Osteoblast (primary cell): ENCODE measurements at regions not wholly inside any gene's neighbourhood (a gene's known extent, or its start where the extent isn't known, plus 50 kb on each side); places are given as distances from the start of the nearest gene placed in this dataset.
A peak's percentile ranks its signal among the peaks of the same experiment; 100 is the strongest.

ENCODE experiments used
- DNase-seq: peaks from one replicate; pipeline ENCODE4 v3.0.0; 2011; ENCODE audit warnings: low spot score, mixed read lengths; ENCODE audit not compliant: insufficient read length; ENCODE audit errors: missing footprints
- H2AFZ ChIP-seq: 2 replicates; pipeline ENCODE4 v1.6.0; 2011; ENCODE audit warnings: mild to moderate bottlenecking, low read length
- H3K27ac ChIP-seq: 2 replicates; pipeline ENCODE4 v1.5.1; 2011; ENCODE audit warnings: mild to moderate bottlenecking, low read depth, low read length, moderate library complexity
- H3K27me3 ChIP-seq: 2 replicates; pipeline ENCODE4 v1.6.0; 2012; ENCODE audit warnings: mild to moderate bottlenecking, control low read depth, inconsistent platforms, low read length, moderate library complexity; ENCODE audit not compliant: insufficient read depth
- H3K36me3 ChIP-seq: 2 replicates; pipeline ENCODE4 v1.5.1; 2011; ENCODE audit warnings: mild to moderate bottlenecking, low read length, control low read depth, moderate library complexity; ENCODE audit not compliant: insufficient read depth
- H3K4me1 ChIP-seq: 2 replicates; pipeline ENCODE4 v1.5.1; 2011; ENCODE audit warnings: mild to moderate bottlenecking, low read length, control low read depth, moderate library complexity; ENCODE audit not compliant: insufficient read depth
- H3K4me2 ChIP-seq: 2 replicates; pipeline ENCODE4 v1.6.0; 2011; ENCODE audit warnings: mild to moderate bottlenecking, low read length; ENCODE audit not compliant: insufficient read depth
- H3K4me3 ChIP-seq: fragments of 200-600 bp; sonication (generic); 3 replicates; pipeline ENCODE4 v1.5.1; 2012; ENCODE audit warnings: mild to moderate bottlenecking, low read length, inconsistent platforms; ENCODE audit not compliant: insufficient read depth
- H3K79me2 ChIP-seq: 2 replicates; pipeline ENCODE4 v1.6.0; 2012; ENCODE audit warnings: mild to moderate bottlenecking, low read length, control low read depth, inconsistent platforms; ENCODE audit not compliant: insufficient read depth
- H3K9me3 ChIP-seq: 2 replicates; pipeline ENCODE4 v1.5.1; 2011; ENCODE audit warnings: low read depth, low read length, control low read depth
- H4K20me1 ChIP-seq: 2 replicates; pipeline ENCODE4 v1.6.0; 2012; ENCODE audit warnings: mild to moderate bottlenecking, low read length, control low read depth; ENCODE audit not compliant: insufficient read depth
- TF ChIP-seq, protein P1 (sequence below): IDR thresholded peaks from 2 replicates; pipeline ENCODE4 v1.5.1; 2011; ENCODE audit warnings: mild to moderate bottlenecking, low read depth, low read length, moderate library complexity; ENCODE audit errors: extremely low read depth

DNA sequence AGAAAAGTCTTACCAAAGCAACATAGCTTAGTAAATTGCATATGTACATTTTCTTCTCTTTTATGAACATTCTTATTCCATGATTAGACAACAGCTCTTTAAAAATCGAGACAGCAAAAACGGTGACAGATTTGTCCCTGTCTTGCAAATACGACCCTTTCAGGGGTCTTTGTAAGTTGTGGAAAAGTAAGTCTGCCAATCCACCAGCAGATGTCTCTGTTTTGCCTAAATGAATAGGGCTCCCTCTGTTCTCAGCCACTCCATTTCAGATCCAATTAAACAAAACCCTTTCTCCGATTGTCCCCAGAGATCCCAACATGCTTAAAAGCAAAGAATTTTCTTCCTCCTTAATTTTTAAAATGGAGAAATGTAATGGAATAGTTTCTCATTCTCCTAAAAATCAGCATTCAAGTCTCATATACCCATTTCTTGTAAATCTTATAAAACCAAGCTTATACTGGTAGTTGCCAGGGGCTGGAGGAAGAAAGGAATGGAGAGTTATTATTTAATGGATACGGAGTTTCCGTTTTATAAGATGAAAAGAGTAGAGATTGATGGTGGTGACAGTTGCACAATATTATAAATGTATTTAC, 61.0 kb upstream of the NFE2L3 start:
- DNase-seq, result peak; percentile 86

DNA sequence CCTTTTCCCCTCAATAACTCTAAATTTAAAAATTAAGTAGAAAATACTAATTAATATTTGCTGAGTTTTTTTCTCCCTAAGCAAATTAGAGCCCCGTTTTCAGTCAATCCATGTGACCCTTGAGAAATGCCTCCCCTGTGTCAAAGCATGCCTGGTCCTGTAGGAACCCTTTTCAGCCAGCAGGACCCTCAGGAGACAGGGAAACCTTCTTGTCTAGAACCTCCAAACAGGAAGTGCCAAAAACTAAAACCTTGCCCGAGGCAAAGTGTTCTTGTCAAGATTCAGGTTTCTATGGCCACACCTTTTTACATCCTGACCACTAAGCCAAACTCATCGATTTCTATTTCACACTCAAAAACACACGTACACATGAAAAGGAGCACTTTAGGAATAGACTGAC, 60.1 kb upstream of the NFE2L3 start:
- H3K36me3 ChIP-seq, result no peaks in the 10 kb centered on the region
- H3K4me1 ChIP-seq, result no peaks in the 10 kb centered on the region
- no peaks in the 10 kb centered on the region for H3K9me3 ChIP-seq
- H3K4me2 ChIP-seq, result no peak overlapping the region
- no peak overlapping the region for H3K4me3 ChIP-seq
- H2AFZ ChIP-seq, result no peak overlapping the region
- no peak overlapping the region for H3K27ac ChIP-seq
- peaks cover 3% of the 10 kb centered on the region for H3K27me3 ChIP-seq
- TF ChIP-seq, protein P1, sequence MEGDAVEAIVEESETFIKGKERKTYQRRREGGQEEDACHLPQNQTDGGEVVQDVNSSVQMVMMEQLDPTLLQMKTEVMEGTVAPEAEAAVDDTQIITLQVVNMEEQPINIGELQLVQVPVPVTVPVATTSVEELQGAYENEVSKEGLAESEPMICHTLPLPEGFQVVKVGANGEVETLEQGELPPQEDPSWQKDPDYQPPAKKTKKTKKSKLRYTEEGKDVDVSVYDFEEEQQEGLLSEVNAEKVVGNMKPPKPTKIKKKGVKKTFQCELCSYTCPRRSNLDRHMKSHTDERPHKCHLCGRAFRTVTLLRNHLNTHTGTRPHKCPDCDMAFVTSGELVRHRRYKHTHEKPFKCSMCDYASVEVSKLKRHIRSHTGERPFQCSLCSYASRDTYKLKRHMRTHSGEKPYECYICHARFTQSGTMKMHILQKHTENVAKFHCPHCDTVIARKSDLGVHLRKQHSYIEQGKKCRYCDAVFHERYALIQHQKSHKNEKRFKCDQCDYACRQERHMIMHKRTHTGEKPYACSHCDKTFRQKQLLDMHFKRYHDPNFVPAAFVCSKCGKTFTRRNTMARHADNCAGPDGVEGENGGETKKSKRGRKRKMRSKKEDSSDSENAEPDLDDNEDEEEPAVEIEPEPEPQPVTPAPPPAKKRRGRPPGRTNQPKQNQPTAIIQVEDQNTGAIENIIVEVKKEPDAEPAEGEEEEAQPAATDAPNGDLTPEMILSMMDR, result peak; percentile 6
- DNase-seq, result no peak
- H4K20me1 ChIP-seq, result no peaks in the 10 kb centered on the region
- no peaks in the 10 kb centered on the region for H3K79me2 ChIP-seq

More for the DNA sequence above, 61.0 kb upstream of the NFE2L3 start:
- H3K4me2 ChIP-seq, result peak overlapping the region; percentile 53
- peaks cover 3% of the 10 kb centered on the region for H3K27me3 ChIP-seq
- TF ChIP-seq, protein P1, result peak; percentile 72
- H3K9me3 ChIP-seq, result no peaks in the 10 kb centered on the region
- H2AFZ ChIP-seq, result peak overlapping the region; percentile 30
- H3K79me2 ChIP-seq, result no peaks in the 10 kb centered on the region
- no peak overlapping the region for H3K27ac ChIP-seq
- H3K36me3 ChIP-seq, result no peaks in the 10 kb centered on the region
- H3K4me1 ChIP-seq, result no peaks in the 10 kb centered on the region
- peak overlapping the region; percentile 30 for H3K4me3 ChIP-seq
- no peaks in the 10 kb centered on the region for H4K20me1 ChIP-seq

DNA sequence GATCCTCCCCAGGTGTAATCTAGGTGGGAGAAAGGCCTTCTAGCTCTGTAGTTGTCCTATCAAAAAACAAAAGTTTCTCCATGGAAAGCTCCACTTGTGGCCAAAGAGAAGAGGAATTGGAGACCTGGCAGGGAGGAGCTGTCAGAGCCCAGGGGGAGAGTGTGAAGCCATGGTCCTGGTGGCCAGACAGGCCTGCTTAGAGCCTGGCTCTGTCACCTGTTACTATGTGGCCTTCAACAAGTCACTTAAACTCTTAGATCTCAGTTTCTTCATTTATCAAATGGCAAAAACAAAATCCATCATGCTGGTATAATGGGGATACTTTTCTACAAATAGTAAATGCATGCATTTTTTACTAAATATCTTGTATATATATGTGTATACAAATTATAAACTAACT, 59.0 kb upstream of the NFE2L3 start:
- Histone ChIP-seq H3K36me3 (no peaks in the 10 kb centered on the region), H3K4me1 (no peaks in the 10 kb centered on the region), H4K20me1 (no peaks in the 10 kb centered on the region), H3K4me2 (no peak overlapping the region), H3K27me3 (peaks cover 3% of the 10 kb centered on the region), H2AFZ (no peak overlapping the region), H3K4me3 (no peak overlapping the region), H3K9me3 (no peaks in the 10 kb centered on the region), H3K27ac (no peak overlapping the region), H3K79me2 (no peaks in the 10 kb centered on the region)
- no peak for DNase-seq
- TF ChIP-seq, protein P1, result no peak

DNA sequence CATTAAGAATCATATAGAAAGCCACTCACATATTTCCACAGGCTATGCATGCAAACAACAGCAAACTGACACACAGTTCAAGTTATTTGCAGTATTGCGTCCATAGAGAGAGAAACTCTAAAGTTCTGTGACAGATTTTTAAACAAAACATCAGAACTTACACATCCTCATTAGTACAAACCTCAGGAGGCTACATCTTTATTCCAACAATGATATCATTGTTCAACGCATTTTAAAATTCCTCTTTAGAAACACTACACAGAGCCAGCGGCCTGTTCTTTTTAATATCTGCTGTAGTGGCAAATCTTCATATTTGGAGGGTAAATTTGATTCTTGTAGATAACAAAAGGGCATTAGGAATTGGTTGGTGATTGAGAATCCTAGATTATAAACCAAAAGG, 55.9 kb upstream of the NFE2L3 start:
- no peaks in the 10 kb centered on the region for H4K20me1 ChIP-seq
- DNase-seq, result no peak
- H3K79me2 ChIP-seq, result no peaks in the 10 kb centered on the region
- H3K27ac ChIP-seq, result no peak overlapping the region
- H3K36me3 ChIP-seq, result no peaks in the 10 kb centered on the region
- TF ChIP-seq, protein P1, result no peak
- no peaks in the 10 kb centered on the region for H3K9me3 ChIP-seq
- H3K4me3 ChIP-seq, result no peak overlapping the region
- peaks cover 3% of the 10 kb centered on the region for H3K27me3 ChIP-seq
- H3K4me1 ChIP-seq, result no peaks in the 10 kb centered on the region
- no peak overlapping the region for H2AFZ ChIP-seq
- H3K4me2 ChIP-seq, result no peak overlapping the region
